SK-N-SH (cell line): ENCODE measurements at regions not wholly inside any gene's neighbourhood (a gene's known extent, or its start where the extent isn't known, plus 50 kb on each side); places are given as distances from the start of the nearest gene placed in this dataset.

ENCODE experiments used
- CTCF ChIA-PET: fragments of 300-600, 350-600 bp; formaldehyde crosslinking; extraction: SDS; loops from one replicate; lab custom pipeline; 2021; lab: Yijun Ruan, JAX
- POLR2A ChIA-PET: fragments of 350-600 bp; sonication (Branson Sonifier 250); formaldehyde crosslinking; extraction: SDS; loops from one replicate; lab custom pipeline; 2020; ENCODE audit warnings: antibody characterized with exemption, inconsistent platforms; lab: Yijun Ruan, JAX
- DNase-seq: peaks from one replicate; pipeline ENCODE4 v3.0.0; 2012
- H2AFZ ChIP-seq: fragments of 200-600 bp; sonication (generic); 2 replicates; pipeline ENCODE4 v1.8.1; 2016; ENCODE audit warnings: antibody characterized with exemption, mild to moderate bottlenecking, low read depth
- H3F3A ChIP-seq: fragments of 200-600 bp; sonication (generic); replicated peaks from 2 replicates; pipeline ENCODE3; 2016; ENCODE audit warnings: antibody characterized with exemption, mild to moderate bottlenecking; ENCODE audit not compliant: insufficient read depth
- H3K27ac ChIP-seq, 2 experiments: fragments of 200-500 bp in 1 of 2; fragments of 200-600 bp in 1 of 2; sonication (Bioruptor generic) in 1 of 2; sonication (generic), shearing (Covaris generic) in 1 of 2; 2 replicates each; pipeline versions ENCODE4 v1.5.1 to v1.6.1; 2014 to 2016; ENCODE audit warnings: low read depth in 2 of 2, inconsistent platforms in 1 of 2, low read length in 1 of 2, mild to moderate bottlenecking in 1 of 2, mixed read lengths in 1 of 2
- H3K27me3 ChIP-seq: fragments of 200-600 bp; sonication (generic), shearing (Covaris generic); 2 replicates; pipeline ENCODE4 v1.6.1; 2016; ENCODE audit warnings: mixed run types; ENCODE audit not compliant: insufficient read depth
- H3K36me3 ChIP-seq, 2 experiments: fragments of 200-500 bp in 1 of 2; fragments of 200-600 bp in 1 of 2; sonication (Bioruptor generic) in 1 of 2; sonication (generic) in 1 of 2; replicated peaks in 1 of 2; 2 replicates each; pipeline versions ENCODE3 to v1.5.1; 2014 to 2016; ENCODE audit warnings: low read length in 1 of 2, mild to moderate bottlenecking in 1 of 2; ENCODE audit not compliant: insufficient read depth in 2 of 2, control insufficient read depth in 1 of 2
- H3K4me1 ChIP-seq, 2 experiments: fragments of 200-500 bp in 1 of 2; fragments of 200-600 bp in 1 of 2; sonication (Bioruptor generic) in 1 of 2; sonication (generic), shearing (Covaris generic) in 1 of 2; 2 replicates each; pipeline versions ENCODE4 v1.5.1 to v1.6.1; 2014 to 2016; ENCODE audit warnings: low read depth in 1 of 2, low read length in 1 of 2, mixed run types in 1 of 2; ENCODE audit not compliant: insufficient read depth in 2 of 2, control insufficient read depth in 1 of 2
- H3K4me2 ChIP-seq: fragments of 200-600 bp; sonication (generic), shearing (Covaris generic); 2 replicates; pipeline ENCODE4 v1.6.1; 2017; ENCODE audit warnings: mixed run types
- H3K4me3 ChIP-seq, 2 experiments: fragments of 200-500 bp in 1 of 2; fragments of 200-600 bp in 1 of 2; sonication (Bioruptor generic) in 1 of 2; sonication (generic), shearing (Covaris generic) in 1 of 2; 2 replicates each; pipeline versions ENCODE4 v1.5.1 to v1.8.1; 2014 to 2016; ENCODE audit warnings: low read depth in 2 of 2, inconsistent platforms in 1 of 2, low read length in 1 of 2, mild to moderate bottlenecking in 1 of 2, mixed read lengths in 1 of 2, moderate library complexity in 1 of 2
- H3K79me2 ChIP-seq: fragments of 200-600 bp; sonication (generic); 2 replicates; pipeline ENCODE4 v1.8.1; 2017; ENCODE audit warnings: mild to moderate bottlenecking; ENCODE audit not compliant: insufficient read depth
- H3K9ac ChIP-seq: fragments of 200-600 bp; sonication (generic); 2 replicates; pipeline ENCODE4 v1.6.1; 2017; ENCODE audit warnings: mixed run types
- H3K9me2 ChIP-seq: fragments of 200-600 bp; sonication (generic); 2 replicates; pipeline ENCODE4 v1.6.1; 2017; ENCODE audit warnings: mixed run types
- H3K9me3 ChIP-seq: fragments of 200-600 bp; sonication (generic); 2 replicates; pipeline ENCODE4 v1.6.1; 2017; ENCODE audit warnings: mixed run types, mild to moderate bottlenecking, moderate library complexity
- H4K20me1 ChIP-seq: fragments of 200-600 bp; sonication (generic); 2 replicates; pipeline ENCODE4 v1.6.1; 2017; ENCODE audit warnings: mild to moderate bottlenecking, mixed run types; ENCODE audit not compliant: insufficient read depth
- ELF1 ChIP-seq: IDR thresholded peaks from 2 replicates; pipeline ENCODE4 v1.4.0; 2012
- FOXJ3 ChIP-seq: sonication (generic); formaldehyde crosslinking; IDR thresholded peaks from 2 replicates; pipeline ENCODE4 v1.5.1; 2020; ENCODE audit warnings: mild to moderate bottlenecking, missing genetic modification reagents
- MEF2A ChIP-seq: IDR thresholded peaks from 2 replicates; pipeline ENCODE4 v1.4.0; 2012; ENCODE audit warnings: low read depth, borderline replicate concordance
- MXI1 ChIP-seq: IDR thresholded peaks from 2 replicates; pipeline ENCODE4 v1.6.1; 2012; ENCODE audit warnings: mild to moderate bottlenecking, low read depth, low read length, improper control_type of control experiment
- RFX5 ChIP-seq: IDR thresholded peaks from 2 replicates; pipeline ENCODE4 v1.6.1; 2012; ENCODE audit warnings: mild to moderate bottlenecking, improper control_type of control experiment, low read length
- SIN3A ChIP-seq: IDR thresholded peaks from 2 replicates; pipeline ENCODE4 v1.6.1; 2012; ENCODE audit warnings: low read depth, mild to moderate bottlenecking, low read length, moderate library complexity, borderline replicate concordance
- TCF12 ChIP-seq: IDR thresholded peaks from 2 replicates; pipeline ENCODE4 v1.4.0; 2012
- TEAD4 ChIP-seq: IDR thresholded peaks from 2 replicates; pipeline ENCODE4 v1.4.0; 2012; ENCODE audit warnings: mild to moderate bottlenecking, borderline replicate concordance; ENCODE audit not compliant: insufficient read depth
- YY1 ChIP-seq: IDR thresholded peaks from 2 replicates; pipeline ENCODE4 v1.4.0; 2012; ENCODE audit warnings: low read depth, mild to moderate bottlenecking
- WGBS: methylation state at CpG from one replicate; pipeline ENCODE4 v1.1.6; 2017; ENCODE audit warnings: low lambda C conversion rate; 5-methylcytosine and 5-hydroxymethylcytosine counted together
- TF ChIP-seq, protein P1 (sequence below): fragments of 150-350 bp; IDR thresholded peaks from 2 replicates; pipeline ENCODE4 v1.6.1; 2016; ENCODE audit warnings: mild to moderate bottlenecking, low read depth, low read length
- TF ChIP-seq, protein P2 (sequence below): fragments of 150-350 bp; IDR thresholded peaks from 2 replicates; pipeline ENCODE4 v1.6.1; 2017; ENCODE audit warnings: antibody characterized with exemption, low read length, low read depth, borderline replicate concordance
- TF ChIP-seq, protein P3 (sequence below): IDR thresholded peaks from 2 replicates; pipeline ENCODE4 v1.4.0; 2012; ENCODE audit warnings: low read depth, borderline replicate concordance
- TF ChIP-seq, protein P4 (sequence below): IDR thresholded peaks from 2 replicates; pipeline ENCODE4 v1.4.0; 2012; ENCODE audit warnings: low read depth
- TF ChIP-seq, protein P5 (sequence below): IDR thresholded peaks from 2 replicates; pipeline ENCODE4 v1.6.1; 2012; ENCODE audit warnings: mild to moderate bottlenecking, low read depth, low read length, moderate library complexity
- TF ChIP-seq, protein P6 (sequence below): IDR thresholded peaks from 2 replicates; pipeline ENCODE4; 2012

DNA sequence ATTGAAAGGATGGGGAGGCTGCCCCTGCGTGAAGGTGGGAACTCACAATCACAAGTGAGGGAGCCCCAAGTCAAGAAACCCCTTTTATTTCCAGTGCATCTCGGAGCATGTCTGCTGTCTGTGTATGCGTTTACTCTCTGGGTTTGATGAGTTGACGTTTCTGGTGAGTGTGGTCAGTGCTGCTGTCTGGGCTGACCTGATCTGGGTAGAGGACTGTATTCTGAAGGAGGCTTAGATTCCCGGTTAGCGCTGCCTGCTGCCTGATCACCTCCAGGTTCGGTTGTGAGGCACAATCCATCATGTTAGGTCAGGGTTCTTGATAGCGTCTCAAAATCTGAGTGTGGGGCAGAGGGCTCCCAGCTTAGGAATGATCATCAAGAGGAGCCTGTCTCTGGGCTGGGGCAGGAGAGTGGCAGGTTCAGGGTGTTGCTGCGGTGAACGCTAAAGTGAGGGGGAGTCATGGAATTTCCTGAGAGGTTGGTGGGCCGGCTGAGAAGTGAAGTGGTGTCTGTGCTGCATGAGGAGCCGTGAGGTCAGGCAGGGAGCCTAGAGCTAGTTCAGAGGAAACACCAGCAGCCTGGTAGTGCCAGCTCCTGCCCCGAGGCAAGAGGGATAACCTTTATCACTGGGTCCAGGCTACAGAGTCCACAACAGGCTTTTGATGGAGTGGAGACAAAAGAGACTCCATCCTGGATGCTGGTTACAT, 225.3 kb upstream of the CST7 start:
- TF ChIP-seq, protein P1, sequence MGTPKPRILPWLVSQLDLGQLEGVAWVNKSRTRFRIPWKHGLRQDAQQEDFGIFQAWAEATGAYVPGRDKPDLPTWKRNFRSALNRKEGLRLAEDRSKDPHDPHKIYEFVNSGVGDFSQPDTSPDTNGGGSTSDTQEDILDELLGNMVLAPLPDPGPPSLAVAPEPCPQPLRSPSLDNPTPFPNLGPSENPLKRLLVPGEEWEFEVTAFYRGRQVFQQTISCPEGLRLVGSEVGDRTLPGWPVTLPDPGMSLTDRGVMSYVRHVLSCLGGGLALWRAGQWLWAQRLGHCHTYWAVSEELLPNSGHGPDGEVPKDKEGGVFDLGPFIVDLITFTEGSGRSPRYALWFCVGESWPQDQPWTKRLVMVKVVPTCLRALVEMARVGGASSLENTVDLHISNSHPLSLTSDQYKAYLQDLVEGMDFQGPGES = no peak
- TF ChIP-seq MXI1 (no peak), SIN3A (no peak), ELF1 (no peak), FOXJ3 (CRISPR knock-in tag) (no peak), TCF12 (no peak), MEF2A (no peak), YY1 (no peak), TEAD4 (no peak), RFX5 (no peak)
- TF ChIP-seq, protein P2, sequence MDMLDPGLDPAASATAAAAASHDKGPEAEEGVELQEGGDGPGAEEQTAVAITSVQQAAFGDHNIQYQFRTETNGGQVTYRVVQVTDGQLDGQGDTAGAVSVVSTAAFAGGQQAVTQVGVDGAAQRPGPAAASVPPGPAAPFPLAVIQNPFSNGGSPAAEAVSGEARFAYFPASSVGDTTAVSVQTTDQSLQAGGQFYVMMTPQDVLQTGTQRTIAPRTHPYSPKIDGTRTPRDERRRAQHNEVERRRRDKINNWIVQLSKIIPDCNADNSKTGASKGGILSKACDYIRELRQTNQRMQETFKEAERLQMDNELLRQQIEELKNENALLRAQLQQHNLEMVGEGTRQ = no peak
- TF ChIP-seq, protein P3, sequence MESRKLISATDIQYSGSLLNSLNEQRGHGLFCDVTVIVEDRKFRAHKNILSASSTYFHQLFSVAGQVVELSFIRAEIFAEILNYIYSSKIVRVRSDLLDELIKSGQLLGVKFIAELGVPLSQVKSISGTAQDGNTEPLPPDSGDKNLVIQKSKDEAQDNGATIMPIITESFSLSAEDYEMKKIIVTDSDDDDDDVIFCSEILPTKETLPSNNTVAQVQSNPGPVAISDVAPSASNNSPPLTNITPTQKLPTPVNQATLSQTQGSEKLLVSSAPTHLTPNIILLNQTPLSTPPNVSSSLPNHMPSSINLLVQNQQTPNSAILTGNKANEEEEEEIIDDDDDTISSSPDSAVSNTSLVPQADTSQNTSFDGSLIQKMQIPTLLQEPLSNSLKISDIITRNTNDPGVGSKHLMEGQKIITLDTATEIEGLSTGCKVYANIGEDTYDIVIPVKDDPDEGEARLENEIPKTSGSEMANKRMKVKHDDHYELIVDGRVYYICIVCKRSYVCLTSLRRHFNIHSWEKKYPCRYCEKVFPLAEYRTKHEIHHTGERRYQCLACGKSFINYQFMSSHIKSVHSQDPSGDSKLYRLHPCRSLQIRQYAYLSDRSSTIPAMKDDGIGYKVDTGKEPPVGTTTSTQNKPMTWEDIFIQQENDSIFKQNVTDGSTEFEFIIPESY = no peak
- TF ChIP-seq, protein P4, sequence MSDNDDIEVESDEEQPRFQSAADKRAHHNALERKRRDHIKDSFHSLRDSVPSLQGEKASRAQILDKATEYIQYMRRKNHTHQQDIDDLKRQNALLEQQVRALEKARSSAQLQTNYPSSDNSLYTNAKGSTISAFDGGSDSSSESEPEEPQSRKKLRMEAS = no peak
- TF ChIP-seq, protein P5, sequence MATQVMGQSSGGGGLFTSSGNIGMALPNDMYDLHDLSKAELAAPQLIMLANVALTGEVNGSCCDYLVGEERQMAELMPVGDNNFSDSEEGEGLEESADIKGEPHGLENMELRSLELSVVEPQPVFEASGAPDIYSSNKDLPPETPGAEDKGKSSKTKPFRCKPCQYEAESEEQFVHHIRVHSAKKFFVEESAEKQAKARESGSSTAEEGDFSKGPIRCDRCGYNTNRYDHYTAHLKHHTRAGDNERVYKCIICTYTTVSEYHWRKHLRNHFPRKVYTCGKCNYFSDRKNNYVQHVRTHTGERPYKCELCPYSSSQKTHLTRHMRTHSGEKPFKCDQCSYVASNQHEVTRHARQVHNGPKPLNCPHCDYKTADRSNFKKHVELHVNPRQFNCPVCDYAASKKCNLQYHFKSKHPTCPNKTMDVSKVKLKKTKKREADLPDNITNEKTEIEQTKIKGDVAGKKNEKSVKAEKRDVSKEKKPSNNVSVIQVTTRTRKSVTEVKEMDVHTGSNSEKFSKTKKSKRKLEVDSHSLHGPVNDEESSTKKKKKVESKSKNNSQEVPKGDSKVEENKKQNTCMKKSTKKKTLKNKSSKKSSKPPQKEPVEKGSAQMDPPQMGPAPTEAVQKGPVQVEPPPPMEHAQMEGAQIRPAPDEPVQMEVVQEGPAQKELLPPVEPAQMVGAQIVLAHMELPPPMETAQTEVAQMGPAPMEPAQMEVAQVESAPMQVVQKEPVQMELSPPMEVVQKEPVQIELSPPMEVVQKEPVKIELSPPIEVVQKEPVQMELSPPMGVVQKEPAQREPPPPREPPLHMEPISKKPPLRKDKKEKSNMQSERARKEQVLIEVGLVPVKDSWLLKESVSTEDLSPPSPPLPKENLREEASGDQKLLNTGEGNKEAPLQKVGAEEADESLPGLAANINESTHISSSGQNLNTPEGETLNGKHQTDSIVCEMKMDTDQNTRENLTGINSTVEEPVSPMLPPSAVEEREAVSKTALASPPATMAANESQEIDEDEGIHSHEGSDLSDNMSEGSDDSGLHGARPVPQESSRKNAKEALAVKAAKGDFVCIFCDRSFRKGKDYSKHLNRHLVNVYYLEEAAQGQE = no peak
- TF ChIP-seq, protein P6, sequence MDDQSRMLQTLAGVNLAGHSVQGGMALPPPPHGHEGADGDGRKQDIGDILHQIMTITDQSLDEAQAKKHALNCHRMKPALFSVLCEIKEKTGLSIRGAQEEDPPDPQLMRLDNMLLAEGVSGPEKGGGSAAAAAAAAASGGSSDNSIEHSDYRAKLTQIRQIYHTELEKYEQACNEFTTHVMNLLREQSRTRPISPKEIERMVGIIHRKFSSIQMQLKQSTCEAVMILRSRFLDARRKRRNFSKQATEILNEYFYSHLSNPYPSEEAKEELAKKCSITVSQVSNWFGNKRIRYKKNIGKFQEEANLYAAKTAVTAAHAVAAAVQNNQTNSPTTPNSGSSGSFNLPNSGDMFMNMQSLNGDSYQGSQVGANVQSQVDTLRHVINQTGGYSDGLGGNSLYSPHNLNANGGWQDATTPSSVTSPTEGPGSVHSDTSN = no peak
- DNase-seq = no peak
- Histone ChIP-seq H2AFZ (no peak overlapping the region), H3K79me2 (no peaks in the 10 kb centered on the region), H3K4me3 (no peak overlapping the region), H3K36me3 (no peaks in the 10 kb centered on the region), H3K9me3 (no peaks in the 10 kb centered on the region), H3K4me1 (no peaks in the 10 kb centered on the region; a peak in 1 of 4 replicates), H3K4me2 (no peak overlapping the region), H3K9me2 (no peaks in the 10 kb centered on the region), H3K27me3 (no peaks in the 10 kb centered on the region; the same call in 1 of the 2 replicates), H3K9ac (no peak overlapping the region), H3K27ac (no peak overlapping the region), H4K20me1 (no peaks in the 10 kb centered on the region), H3F3A (no peaks in the 10 kb centered on the region)
- ChIA-PET CTCF (no interaction called here), POLR2A (no interaction called here)
- WGBS = 49% methylated on average over 13 of the region's 13 CpGs
